Kidney glomerular epithelial cell (primary cell): ENCODE measurements at regions not wholly inside any gene's neighbourhood (a gene's known extent, or its start where the extent isn't known, plus 50 kb on each side); places are given as distances from the start of the nearest gene placed in this dataset.
"Not testable (repeated sequence)": the region's sequence is repeated elsewhere in the genome, so short reads cannot be mapped to it uniquely, and the experiment has no call there.

Source experiments
- DNase-seq: peaks from one replicate; lab custom pipeline; 2025; lab: John Stamatoyannopoulos, UW

DNA sequence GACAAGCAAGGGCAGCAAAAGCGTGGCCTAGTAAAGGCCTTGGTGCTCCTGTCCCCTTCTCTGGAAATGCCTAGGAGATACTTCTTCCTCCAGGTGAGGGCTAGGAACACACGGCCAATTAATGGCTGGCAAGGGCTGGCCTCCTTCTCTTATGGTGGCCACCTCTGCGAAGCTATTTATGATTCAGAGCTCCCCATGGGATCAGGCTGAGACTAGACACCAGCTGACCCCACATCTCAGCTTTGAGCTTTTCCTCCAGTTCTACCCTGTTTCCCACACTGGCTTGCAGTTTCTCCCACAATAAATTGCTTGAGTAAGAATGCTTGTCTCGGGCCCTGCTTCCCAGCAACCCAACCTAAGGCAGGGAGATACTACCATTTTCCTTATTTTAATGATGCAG lies 53.7 kb downstream of the CAMK2N1 start:
- no peak for DNase-seq

GRCh38 chr1:20431176-20431460 lies 54.9 kb downstream of the CAMK2N1 start:
- no peak for DNase-seq

DNA sequence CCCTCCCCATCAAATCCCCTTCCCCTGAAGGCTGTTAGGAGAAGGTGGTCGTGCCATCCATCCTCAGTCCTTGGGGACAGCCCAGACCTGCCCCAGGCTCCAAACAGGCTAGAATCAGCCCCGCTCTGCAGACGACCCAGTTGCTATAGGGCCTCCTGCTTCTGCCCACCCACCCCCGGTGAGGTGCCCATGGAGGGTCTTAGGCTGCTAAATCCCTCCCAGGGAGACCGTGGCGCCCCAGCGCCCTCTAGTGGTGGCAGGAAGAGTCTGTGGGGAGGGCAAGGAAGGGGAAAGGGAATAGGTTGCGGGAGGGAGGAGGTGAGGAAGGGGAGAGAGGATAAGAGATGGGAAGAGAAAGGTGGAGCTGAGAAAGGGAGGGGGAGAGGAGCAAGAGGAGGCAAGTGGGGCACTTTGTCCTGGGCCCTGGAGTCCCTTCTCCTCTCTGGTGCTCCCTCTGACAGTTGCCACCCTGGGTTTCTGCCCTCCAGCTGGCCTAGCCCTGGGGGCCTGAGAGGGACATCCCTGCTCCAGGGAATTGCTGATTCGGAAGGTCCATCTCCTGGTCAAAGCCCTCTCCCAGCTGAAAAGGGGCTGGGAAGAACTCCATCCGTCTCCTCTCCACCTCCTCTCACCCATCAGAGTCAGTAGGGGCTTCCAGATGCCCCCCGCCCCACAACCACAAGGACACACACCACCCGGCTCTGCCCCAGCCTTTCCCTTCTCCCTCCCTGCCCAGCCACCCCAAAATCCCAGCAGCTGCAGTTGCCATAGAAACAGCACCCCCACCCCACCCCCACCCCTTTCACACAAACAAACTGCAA lies 55.4 kb downstream of the CAMK2N1 start:
- no peak for DNase-seq

DNA sequence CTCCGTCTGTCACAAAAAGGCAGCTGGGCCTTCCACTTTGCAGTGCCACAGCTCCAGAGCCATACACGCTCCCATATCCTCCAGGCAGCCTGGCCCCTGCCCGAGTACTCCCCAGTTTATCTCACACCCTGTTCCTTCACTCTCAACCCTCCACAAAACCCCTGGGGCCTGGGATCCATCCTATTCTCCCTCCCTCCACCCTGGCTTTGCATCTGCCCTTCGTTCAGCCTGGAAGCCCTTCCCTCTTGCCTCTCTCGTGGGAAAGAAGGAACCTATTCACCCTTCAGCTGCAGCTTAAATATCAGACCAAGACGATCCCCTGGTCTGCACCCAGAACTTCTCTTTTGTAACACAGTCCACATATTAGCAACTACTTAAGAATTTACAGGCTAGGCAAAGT lies 56.7 kb downstream of the CAMK2N1 start:
- DNase-seq, result no peak

- DNase-seq, result no peak
Observed at GRCh38 chr1:20428841-20429240, 57.2 kb downstream of the CAMK2N1 start.

DNA sequence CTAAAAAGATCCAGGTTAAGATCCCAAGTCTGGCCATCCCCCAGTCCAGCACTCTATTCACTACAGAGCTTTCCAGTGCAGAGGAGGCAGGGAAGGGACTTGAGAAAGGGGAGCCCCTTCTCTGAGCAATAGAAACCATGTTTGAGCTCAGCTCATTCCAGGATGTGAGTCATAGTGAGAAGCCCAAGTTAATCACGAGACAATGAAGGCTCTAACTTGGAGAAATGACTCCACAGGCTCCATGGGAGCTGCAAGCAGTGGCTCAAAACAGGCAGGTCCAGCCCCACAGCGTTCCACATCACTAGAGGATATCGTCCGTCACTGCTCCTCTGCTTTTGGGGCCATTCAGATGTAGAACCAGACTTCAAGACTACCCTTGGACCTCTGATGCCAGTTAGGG lies 59.1 kb downstream of the CAMK2N1 start:
- peak; percentile 71 for DNase-seq

GRCh38 chr1:20426371-20426770 lies 59.6 kb downstream of the CAMK2N1 start:
- no peak for DNase-seq

GRCh38 chr1:20425622-20426021 lies 60.4 kb downstream of the CAMK2N1 start:
- no peak for DNase-seq

GRCh38 chr1:20423169-20423795 lies 62.7 kb downstream of the CAMK2N1 start:
- no peak for DNase-seq

GRCh38 chr1:20421441-20421840 lies 64.6 kb downstream of the CAMK2N1 start:
- no peak for DNase-seq

DNA sequence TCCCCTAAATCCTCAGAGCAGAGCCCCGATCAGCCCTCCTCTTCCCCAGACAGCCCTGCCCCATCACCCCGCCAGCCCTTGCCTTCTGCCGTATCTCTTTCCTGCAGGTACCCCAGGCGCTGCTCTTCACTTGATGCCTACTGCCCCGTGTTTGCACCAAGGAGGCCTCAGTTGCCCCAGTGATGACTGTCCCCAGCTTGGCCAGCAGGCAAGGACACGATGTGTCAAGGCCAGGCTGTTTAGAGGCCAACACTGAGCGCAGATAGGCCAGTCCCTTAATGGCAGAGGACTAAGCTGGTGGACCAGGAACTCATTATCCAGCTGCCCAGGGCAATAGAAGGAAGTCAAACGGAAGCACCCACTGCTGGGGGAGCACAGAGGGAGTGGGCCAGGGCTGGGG lies 68.4 kb downstream of the CAMK2N1 start:
- no peak for DNase-seq

- no peak for DNase-seq
Observed at GRCh38 chr1:20416706-20417105, 69.3 kb downstream of the CAMK2N1 start.

DNA sequence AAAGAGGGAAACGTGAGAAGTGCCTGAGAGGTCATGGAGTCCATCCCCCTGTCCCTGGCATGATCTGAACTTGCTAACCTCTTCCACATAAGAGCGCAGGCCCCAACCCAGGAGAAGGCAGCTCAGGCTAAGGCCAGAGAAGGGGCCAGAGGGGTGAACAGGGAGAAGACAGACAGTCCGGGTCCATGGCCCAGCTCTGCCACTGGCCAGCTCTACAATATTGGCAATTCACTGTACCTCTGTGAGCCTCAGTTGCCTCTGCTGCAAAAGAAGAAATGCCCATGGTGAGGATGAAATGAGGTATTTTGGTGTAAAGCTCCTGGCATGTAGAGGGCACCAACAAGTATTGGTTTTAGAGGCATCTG lies 72.3 kb downstream of the CAMK2N1 start:
- DNase-seq, result no peak

DNA sequence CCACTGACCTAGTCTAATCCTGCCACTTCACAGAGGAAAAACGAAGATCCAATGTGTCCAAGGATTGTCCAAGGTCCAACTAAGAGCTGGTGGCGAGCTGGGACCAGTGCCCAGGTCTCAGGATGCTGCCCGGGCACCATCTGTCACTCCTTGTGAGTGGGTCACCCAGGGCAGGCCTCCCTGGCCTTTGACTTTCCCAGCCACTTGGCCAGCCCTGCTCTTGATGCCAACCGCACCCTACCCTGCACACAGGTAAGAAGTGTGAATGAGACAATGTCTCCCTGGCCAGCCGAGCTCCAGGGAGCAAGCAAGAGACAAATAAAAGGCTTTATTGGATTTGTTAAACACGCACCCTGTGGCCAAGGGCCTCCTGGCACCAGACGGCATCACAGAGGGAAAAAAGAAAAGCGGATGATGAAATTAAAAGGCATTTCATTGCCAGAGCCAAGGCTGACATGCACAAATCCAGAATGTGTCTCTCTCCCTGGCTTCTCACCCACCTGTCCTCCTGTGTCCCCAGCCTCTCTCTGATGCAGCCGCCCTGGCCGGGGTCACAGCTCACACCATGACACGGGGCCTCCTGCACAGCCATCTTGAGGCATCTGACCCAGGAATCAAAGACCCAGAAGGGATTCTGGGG lies 72.8 kb downstream of the CAMK2N1 start:
- DNase-seq, result no peak

DNA sequence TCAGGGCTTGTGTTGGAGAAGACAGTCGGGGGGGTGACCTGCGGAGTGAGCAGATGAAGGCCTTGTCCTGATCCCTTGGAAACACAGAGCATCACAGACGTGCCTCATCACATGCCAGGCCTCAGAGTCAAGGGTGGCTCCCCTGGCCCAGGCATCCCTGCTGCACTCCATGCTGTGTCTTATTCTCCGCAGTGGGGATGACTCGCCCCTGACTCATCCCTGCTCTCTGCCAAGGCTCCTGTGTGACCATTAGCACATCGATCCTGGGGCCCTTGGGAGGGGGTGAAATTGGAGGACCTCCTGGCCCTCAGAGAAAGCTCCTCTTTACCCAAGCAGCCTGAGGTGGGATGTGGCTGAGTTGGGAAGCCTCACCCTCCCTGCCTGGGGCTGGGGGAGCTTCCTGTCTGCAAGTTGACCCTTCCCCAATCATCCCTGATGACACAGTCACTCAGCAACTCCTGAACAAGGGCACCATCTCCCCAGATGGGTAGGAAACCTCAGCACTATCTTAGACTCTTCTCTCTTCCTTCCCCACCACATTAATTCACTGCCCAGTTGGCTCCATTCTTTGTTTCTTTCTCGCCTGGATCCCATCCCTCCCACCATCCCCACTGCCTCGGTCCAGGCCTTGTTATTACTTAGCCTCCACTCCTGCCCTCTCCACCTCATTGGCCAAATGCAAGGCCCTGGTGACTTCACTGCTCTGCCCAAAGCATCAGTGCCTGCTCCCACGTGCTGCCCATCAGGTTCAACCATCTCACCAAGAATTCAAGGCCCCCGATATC lies 74.6 kb downstream of the CAMK2N1 start:
- DNase-seq, result peak; percentile 63

- DNase-seq, result no peak
Observed at GRCh38 chr1:20410503-20410902, 75.5 kb downstream of the CAMK2N1 start.

- DNase-seq, result no peak
Observed at GRCh38 chr1:20409971-20410370, 76.0 kb downstream of the CAMK2N1 start.

DNA sequence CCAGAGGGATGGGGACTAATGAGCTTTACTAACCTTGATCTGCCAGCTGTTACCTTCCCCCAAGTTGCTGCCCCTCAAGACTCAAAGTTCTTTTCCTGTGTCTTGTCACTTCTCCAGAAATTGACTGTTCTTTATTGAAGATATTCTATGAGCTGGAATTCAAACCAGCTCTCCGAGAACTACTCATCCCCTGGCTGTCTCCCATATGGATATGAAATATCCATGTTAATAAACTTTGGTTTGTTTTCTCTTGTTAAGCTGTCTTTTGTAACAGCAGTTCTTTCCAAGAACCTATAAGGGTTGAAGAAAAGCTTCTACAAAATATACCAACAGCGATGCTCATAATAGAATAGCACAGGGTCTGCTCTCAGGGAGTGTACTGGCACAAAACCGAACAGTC lies 77.0 kb downstream of the CAMK2N1 start:
- DNase-seq, result no peak

DNA sequence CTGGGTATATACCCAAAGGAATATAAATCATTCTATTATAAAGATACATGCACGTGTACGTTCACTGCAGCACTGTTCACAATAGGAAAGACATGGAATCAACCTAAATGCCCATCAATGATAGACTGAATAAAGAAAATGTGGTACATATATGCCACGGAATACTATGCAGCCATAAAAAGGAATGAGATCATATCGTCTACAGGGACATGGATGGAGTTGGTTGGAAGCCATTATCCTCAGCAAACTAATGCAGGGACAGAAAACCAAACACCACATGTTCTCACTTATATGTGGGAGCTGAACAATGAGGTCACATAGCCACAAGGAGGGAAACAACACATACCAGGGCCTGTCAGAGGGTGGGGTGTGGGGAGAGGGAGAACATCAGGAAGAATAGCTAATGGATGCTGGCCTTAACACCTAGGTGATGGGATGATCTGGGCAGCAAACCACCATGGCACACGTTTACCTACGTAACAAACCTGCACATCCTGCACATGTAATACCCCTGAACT lies 77.8 kb downstream of the CAMK2N1 start:
- DNase-seq, result not testable (repeated sequence)

- no peak for DNase-seq
Observed at GRCh38 chr1:20405893-20406604, 80.0 kb downstream of the CAMK2N1 start.

GRCh38 chr1:20405051-20405754 lies 80.8 kb downstream of the CAMK2N1 start:
- no peak for DNase-seq
